Testis (tissue), 2 donors: ENCODE measurements at regions not wholly inside any gene's neighbourhood (a gene's known extent, or its start where the extent isn't known, plus 50 kb on each side); places are given as distances from the start of the nearest gene placed in this dataset.

ENCODE experiments used
- CTCF ChIP-seq, 3 experiments: fragments of 450-650 bp in 2 of 3; fragments of 200-600 bp in 1 of 3; sonication (generic) in 1 of 3; IDR thresholded peaks; one replicate each; pipeline ENCODE4 v1.5.1; 2016 to 2019; ENCODE audit warnings: antibody characterized with exemption in 3 of 3, mild to moderate bottlenecking in 2 of 3, moderate library complexity in 1 of 3
- POLR2A ChIP-seq: fragments of 450-650 bp; IDR thresholded peaks from one replicate; pipeline ENCODE4 v1.6.1; 2017; ENCODE audit warnings: antibody characterized with exemption, mild to moderate bottlenecking, moderate library complexity

GRCh38 chr7:118689403-118689802, 464.9 kb downstream of the ANKRD7 start:
- TF ChIP-seq POLR2A (no peak), CTCF (IDR thresholded peaks at IDR 0.05) (no peak)
